GM19328 (cell line): ENCODE measurements at regions not wholly inside any gene's neighbourhood (a gene's known extent, or its start where the extent isn't known, plus 50 kb on each side); places are given as distances from the start of the nearest gene placed in this dataset.
"Not testable (repeated sequence)": the region's sequence is repeated elsewhere in the genome, so short reads cannot be mapped to it uniquely, and the experiment has no call there.

Experiments used
- ATAC-seq: cut with Tn5 transposase; IDR thresholded peaks from one replicate; pipeline ENCODE4 v1.9.1; 2021; ENCODE audit warnings: mild to moderate bottlenecking, moderate library complexity; ENCODE audit not compliant: unreplicated experiment

DNA sequence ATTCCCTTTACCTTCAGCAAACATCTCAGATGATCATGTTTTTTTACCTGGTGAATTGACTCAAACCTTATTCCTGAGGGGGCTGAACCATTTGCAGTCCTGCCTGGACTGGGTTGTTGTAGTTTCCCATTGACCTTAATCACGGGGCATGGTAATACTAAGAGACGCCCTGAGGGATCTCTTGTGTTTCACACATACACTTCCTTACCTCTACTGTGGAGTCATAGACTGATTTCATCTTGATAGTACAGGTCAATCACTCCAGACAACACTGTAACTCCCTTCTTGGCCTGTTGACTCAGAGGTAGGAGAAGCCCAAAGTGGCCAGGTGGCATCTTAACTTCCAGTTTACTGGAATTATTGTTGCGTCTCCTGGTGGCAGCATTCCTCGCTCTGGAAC lies 1064.0 kb upstream of the PCDH10 start:
- no peak for ATAC-seq

DNA sequence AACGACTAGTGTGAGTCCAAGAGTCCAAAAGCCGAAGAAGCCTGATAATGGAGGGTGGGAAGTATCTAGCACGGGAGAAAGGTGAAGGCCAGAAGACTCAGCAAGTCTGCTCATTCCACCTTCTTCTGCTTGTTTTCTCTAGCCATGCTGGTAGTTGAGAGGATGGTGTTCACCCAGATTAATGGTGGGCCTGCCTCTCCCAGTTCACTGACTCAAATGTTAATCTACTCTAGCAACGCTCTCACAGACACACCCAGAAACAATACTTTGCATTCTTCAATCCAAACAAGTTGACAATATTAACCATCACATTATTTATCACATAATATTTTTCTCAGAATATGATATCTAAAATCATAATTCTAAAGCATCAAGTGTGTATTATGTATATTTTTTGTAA lies 1055.1 kb upstream of the PCDH10 start:
- ATAC-seq, result no peak

GRCh38 chr4:132097041-132097440 lies 1052.1 kb upstream of the PCDH10 start:
- ATAC-seq, result no peak

DNA sequence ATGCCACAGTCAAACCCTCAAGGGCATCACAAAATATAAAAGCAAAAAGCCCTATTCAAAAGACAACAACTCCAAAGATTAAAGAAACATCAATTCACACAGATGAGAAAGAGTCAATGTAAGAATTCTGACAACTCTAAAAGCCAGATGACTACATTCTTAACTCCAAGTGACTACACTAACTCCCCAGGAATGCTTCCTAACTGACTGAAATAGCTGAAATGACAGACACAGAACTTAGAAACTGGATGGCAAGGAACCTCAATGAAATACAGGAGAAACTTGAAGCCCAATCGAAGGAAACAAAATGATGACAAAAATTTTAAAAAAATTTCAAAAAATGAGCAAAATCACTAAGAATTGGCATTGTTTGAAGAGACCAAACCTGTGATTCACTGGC lies 1047.6 kb upstream of the PCDH10 start:
- no peak for ATAC-seq

DNA sequence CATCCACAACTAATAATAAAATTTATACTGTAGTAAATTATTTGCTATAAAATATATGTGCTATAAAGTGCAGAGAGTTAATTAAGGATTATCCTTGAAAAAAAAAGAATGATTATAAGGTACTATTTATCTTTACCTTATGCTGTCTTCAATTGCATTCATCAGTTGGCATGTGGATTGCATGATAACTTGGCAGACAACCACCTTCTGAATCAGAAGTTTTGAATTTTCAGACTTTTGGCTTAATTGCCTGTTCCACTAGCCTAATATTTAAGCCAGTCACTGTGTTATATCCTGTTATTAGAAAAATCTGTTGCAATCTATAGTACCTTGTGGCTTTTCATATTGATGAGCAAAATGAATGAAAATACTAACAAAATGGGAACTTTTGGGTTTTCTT lies 1040.3 kb upstream of the PCDH10 start:
- no peak for ATAC-seq

GRCh38 chr4:132114885-132115284 lies 1034.2 kb upstream of the PCDH10 start:
- ATAC-seq, result no peak

DNA sequence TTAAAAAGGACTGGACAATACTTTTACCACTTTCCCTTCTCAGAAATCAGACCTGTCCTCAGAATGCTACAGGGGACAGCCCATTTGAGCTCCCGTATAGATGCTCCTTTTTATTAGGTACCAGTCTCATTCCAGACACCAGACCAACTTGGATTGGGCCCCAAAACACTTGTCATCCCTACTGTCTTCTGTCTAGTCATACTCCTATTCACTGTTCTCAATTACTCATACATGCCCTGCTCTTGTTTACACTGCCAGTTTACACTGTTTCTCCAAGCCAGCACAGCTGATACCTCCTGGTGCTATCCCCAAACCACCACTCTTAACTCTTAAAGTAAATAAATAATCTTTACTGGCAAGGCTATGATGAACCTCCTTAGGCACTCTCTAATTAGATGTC lies 1026.4 kb upstream of the PCDH10 start:
- not testable (repeated sequence) for ATAC-seq

DNA sequence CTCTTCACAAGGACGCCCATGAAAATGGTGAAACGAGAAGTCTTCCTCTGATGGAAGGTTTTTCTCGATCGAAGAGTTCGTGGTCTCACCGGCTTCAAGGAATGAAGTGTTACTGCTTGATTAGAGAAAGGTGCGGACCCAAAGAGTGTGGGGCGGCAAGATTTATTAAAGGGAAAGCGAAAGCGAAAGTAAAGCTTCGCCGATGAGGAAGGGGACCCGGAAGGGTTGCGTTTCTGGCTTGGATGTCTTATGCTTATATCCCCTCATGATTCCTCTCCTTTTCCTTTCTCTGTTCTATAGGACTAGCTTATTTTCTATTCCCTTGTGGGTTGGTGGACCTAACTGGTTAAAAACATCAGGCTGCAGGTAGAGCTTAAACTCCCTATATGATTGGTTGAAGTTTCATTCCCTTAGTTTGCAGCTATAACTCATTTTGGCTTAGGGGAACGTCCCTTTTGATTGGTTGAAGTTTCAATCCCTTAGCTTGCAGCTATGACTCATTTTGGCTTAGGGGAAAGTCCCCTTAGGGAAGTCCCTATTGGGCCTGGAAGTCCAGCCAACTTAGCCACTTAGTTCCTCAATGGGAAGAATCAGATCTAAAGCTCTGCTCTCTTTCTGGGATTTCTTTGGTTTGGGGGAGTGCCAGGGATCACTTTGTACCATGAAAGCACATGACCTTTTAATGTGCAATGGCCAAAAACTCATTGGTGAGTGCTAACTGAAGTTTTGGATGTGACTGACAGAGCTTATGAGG lies 1025.0 kb upstream of the PCDH10 start:
- no peak for ATAC-seq

GRCh38 chr4:132124624-132124974 lies 1024.5 kb upstream of the PCDH10 start:
- no peak for ATAC-seq

GRCh38 chr4:132125131-132125530 lies 1024.0 kb upstream of the PCDH10 start:
- ATAC-seq, result no peak

- ATAC-seq, result no peak
Observed at GRCh38 chr4:132132433-132132832, 1016.7 kb upstream of the PCDH10 start.

- ATAC-seq, result no peak
Observed at GRCh38 chr4:132169660-132170059, 979.4 kb upstream of the PCDH10 start.

- ATAC-seq, result no peak
Observed at GRCh38 chr4:132180020-132180427, 969.1 kb upstream of the PCDH10 start.

GRCh38 chr4:132195176-132195575 lies 953.9 kb upstream of the PCDH10 start:
- ATAC-seq, result no peak

- ATAC-seq, result no peak
Observed at GRCh38 chr4:132203618-132204017, 945.5 kb upstream of the PCDH10 start.

DNA sequence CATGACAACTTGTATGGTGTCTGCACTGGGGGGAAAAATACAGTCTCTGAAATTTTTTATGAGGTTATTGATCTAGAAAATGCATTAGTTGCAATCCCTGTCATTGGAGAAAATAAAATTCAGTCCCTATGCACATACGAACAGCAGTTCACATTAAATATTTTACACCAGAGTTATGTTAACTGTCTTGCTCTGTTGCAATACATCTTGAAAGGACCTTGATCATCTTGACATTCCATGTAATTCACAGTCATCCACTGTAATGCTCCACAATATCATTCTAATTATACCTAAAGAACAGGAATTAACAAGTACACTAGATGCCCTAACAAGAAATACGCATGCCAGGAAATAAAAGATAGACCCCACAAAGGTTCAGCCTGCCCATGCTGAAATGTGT lies 934.6 kb upstream of the PCDH10 start:
- no peak for ATAC-seq

- no peak for ATAC-seq
Observed at GRCh38 chr4:132218406-132218805, 930.7 kb upstream of the PCDH10 start.

- no peak for ATAC-seq
Observed at GRCh38 chr4:132227151-132227856, 921.8 kb upstream of the PCDH10 start.

DNA sequence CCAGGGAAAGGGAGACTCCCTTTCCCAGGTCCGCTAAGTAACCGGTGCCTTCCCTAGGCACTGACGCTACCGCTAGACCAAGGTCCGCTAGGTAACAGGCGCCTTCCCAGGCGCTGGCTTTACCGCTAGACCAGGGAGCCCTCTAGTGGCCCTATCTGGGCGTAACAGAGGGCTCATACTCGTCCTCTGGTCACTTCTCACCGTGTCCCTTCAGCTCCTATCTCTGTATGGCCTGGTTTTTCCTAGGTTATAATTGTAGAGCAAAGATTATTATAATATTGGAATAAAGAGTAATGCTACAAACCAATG lies 921.3 kb upstream of the PCDH10 start:
- ATAC-seq, result not testable (repeated sequence)

DNA sequence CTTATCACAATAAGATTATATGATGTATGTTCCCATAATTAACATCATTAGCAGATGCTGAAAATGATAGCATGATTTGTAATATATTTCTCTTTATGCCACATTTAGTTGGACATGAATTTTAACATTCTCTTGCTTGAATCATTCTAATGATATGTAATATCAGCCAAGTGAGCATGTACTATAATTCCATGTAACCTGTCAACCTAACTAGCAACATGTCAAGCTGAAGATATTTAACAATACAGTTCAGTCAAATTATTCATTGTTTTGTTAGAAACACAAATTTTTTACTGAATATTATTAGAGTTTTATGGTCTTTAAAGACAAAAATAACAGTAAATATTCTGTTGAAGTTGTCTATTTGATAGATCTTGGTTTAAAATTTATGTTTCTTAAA lies 920.4 kb upstream of the PCDH10 start:
- ATAC-seq, result no peak

- ATAC-seq, result no peak
Observed at GRCh38 chr4:132230025-132230424, 919.1 kb upstream of the PCDH10 start.

DNA sequence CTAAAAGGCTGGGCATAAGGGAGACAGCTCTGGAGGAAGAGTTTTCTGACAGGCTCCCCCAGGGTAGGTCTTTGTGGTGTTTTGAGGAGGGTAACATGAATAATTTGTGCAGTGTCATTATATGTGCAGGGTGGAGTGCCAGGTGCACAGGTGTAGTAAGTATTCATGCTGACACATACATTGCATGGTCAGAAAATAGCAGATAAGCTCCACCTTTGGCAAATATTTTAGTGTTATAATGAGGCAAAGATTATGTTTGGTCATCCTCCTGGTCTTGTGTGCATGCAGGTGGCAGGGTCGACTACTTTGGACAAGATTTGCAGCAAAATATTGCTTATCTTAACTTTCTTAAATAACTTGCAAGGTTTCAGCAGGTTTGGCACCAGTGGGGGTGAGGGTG lies 910.4 kb upstream of the PCDH10 start:
- no peak for ATAC-seq

DNA sequence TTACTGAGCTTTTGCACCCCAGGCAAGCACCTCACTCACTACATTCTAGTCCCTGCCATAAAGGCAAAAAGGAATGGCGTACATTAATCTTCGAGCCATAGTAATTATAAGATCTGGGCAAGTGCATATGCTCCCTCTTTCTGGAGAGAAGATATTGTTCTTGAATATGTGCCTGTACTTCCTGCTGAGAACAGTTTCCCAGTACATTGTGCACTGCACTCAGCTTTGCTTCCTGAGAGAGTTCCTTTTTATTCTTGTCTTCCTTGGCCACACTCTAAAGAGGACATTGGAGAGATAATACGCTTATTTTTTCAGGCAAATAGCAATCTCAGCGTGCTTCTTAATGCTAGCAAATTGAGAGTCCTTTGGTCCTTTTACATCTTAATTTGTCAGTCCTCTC lies 909.0 kb upstream of the PCDH10 start:
- no peak for ATAC-seq
